Amniotic stem cell (primary cell): ENCODE measurements at regions not wholly inside any gene's neighbourhood (a gene's known extent, or its start where the extent isn't known, plus 50 kb on each side); places are given as distances from the start of the nearest gene placed in this dataset.

ENCODE experiments used
- DNase-seq: peaks from one replicate; lab custom pipeline; 2025; lab: John Stamatoyannopoulos, UW

DNA sequence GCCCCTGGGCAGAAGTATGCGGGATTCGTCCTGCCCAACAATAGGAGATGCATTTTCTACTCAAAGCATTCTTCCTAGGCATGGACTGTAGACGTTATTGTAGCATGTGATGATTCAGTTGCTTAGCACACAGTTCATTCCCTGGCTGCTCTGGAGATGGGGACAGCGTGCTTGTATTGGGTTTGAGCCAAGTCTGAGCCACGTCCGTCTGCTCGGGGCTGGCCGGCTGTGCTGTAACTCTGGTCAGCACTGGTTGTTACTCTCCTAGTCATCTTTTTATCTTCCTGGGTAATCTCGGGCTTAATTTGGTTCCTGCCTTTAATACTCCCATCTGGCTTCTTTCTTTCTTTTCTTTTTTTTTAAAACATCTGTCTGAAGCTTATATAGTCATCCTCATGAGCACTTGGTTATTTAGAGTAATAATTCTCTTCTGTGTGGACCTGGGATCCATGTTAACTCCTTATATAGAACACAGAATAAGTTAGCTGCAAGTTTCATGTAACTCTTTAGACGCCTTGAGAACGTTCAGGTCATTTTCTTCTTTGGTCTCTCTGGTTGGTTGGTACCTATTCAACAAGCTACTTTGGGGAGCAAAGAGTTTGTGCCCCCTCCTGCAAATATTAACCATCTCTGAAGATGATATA lies 118.8 kb upstream of the RPS23 start:
- DNase-seq, result peak; percentile 90

DNA sequence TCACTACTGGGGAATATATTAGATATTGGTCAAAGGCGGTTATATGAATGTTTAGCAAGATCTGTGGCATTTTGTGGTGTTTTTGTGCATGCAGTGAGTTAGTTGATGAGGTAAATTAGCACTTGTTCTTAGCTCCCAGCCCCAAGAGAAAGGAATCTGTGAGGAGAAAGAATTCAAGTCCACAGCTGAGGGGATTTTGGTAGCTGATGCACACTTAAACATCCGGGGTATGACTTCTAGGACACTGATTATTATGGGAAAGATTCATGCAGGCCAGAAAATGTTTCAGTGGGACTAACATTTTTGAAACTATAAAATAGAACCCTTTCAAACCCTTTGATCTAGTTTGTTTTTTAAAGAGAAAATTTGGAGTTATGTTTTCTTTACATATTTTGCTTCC lies 118.2 kb upstream of the RPS23 start:
- no peak for DNase-seq

GRCh38 chr5:82393951-82394350 lies 115.8 kb upstream of the RPS23 start:
- no peak for DNase-seq

DNA sequence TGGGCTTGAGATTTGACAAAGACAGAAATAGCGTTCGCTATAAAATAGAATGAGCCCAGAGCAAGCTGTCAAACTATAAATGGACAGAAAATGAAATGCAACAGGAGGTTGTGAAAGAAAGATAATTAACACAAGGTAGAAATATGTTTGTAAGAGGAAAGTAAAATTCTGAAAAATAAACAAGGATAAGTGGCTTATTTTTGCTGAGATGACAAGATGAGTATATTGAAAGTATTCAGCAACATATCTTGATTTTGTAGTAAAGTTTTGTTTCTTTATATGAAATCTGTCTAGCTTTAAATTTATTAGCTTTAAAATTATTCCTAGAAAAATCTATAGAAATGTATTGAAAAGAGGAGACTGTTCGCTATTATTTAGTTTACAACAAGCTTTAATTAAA lies 111.9 kb upstream of the RPS23 start:
- no peak for DNase-seq

- DNase-seq, result no peak
Measured at GRCh38 chr5:82389347-82389746, 111.2 kb upstream of the RPS23 start.

DNA sequence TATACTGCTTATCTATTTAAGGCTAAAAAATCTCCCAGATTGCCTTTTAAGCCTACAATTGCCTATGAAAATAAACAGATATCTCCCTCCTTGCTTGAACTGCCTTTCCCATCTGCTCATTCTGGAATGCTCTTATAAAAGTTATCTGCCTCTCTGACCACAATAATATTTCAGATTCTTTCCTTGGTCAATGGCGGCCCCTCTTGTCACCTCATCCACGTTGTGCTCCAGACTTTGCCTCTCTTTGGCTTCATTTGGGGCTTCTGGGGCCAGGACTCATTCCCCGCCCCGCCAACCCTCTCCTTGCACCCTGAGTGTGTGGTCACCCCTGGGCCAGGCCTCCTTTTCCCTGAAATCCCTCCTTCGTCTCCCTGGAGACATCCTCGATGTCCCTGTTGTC lies 110.0 kb upstream of the RPS23 start:
- no peak for DNase-seq

DNA sequence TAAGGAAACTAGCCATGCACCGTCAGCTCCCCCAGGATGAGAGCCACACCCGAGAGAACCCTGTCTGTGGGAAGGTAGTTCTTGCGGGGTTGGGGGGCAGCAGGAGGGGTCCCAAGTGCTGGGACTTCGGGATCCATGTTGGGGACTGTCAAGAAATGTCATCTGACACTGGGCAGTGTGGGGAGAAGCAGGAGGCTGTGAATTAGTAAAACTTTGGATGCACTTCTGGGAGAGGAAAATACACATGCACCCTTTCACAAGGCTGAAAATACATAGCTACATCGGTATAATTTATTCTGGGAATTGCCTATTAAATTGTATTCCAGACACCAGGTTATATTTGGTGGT lies 109.6 kb upstream of the RPS23 start:
- DNase-seq, result no peak

DNA sequence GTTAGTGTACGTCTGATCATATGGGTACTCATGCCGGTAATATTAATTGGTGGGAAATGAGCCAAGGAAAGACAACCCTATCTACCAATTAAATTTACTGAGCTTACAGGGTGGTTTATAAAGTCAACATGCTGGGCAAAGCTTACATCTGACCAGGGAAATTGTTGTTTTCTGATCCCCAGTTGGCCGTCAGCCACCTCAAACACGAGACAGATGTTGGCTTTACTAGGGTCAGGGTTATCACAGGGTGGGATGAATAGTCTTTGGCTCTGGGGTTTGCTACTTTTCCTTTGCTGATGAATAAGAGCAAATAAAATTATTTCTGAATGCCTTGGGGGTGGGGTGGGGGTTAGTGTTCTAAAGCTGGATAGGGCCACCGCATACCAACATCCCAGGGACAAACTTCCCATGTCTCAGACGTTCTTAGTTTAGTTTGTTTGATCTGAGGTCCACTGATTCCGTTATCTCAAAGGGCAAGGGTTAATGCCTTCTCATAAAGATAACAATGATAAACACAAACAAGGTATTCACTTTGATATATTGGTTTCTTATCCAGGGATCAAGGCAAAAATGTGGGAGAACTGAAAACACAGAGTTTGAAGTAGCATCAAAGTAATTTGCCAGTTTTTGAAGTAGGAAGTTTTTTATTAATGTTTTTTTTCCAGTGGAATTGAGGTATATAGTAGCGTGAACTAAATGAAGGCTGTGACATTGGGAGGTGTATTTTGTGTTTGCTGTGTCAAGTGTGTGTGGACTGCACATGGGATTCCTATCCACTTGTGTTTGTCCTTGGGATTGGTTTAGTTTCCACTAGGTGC lies 109.1 kb upstream of the RPS23 start:
- no peak for DNase-seq

- DNase-seq, result no peak
Measured at GRCh38 chr5:82386576-82386975, 108.4 kb upstream of the RPS23 start.

DNA sequence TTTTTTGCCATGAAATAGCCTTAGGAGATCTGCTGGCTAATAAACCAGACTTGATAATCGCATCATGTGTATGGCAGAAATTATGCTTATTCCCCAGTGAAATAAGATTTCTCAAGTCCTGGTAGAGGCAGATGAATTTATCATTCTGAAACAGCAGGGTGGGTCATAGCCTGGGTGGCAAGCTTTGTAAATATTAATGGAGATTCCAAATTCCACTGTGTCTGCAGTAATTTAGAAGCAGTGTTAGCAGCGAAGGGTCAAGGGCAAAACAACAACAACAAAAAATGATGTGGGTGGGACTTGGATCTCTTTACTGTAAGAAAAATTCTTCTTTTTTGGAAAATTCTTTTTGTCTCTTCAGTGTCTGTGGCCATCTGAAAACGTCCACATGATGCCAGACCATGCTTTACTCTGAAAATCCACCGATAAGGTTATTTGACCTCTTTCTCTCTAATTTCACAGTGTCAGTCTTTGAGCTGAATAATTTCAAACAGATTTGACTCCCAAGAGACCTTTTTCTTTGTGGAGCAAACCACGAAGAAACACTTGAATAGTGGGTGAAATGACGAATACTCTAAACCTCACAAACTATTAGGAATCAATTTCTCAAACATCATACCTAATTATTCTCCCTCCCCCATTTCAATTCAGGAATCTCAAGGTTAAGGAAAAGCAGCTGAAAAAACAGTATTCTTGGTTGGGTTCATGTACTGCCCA lies 106.0 kb upstream of the RPS23 start:
- DNase-seq, result no peak

GRCh38 chr5:82381591-82381990 lies 103.4 kb upstream of the RPS23 start:
- no peak for DNase-seq

GRCh38 chr5:82376307-82376706 lies 98.2 kb upstream of the RPS23 start:
- DNase-seq, result no peak

GRCh38 chr5:82375488-82376244 lies 97.5 kb upstream of the RPS23 start:
- no peak for DNase-seq

DNA sequence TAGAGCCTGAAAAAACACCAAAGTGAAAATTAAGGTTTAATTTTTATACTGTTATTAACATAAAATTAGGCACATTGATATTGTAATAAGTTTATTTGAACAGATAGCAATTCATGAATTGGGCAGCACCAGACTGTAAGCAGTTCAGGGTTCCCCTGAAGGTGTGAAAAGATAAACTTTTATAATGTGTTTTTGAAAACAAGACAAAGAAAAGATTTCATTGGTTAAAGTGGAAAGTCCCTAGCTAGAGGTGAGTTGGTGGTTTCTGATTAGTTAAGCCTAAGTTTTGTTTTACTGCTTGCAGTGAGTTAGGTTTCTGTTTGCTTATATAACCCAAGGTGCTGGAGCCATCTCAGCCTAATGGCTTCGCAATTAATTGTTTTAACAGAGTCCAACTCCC lies 96.5 kb upstream of the RPS23 start:
- no peak for DNase-seq

- no peak for DNase-seq
Measured at GRCh38 chr5:82367930-82368329, 89.8 kb upstream of the RPS23 start.

- no peak for DNase-seq
Measured at GRCh38 chr5:82365744-82366228, 87.6 kb upstream of the RPS23 start.

DNA sequence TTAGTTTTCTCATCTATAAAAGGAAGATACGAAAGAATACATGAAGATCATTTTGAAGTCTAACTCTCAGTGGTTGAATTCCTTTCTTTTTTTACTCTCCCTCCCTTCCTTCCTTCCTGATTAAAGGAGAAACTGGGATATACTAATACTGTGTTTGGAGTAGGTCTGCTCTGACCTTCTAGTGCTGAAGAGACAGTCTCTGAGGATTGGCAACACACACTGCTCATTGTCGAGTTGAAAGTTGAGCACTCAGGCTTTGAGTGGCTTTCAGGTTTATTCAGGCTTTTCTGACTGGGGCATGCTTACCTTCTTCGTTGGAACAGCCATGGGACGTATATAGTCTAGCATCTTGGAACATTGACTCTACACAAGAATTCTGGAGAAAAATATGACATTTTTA lies 86.9 kb upstream of the RPS23 start:
- DNase-seq, result no peak

- peak; percentile 69 for DNase-seq
Measured at GRCh38 chr5:82364497-82364896, 86.3 kb upstream of the RPS23 start.

DNA sequence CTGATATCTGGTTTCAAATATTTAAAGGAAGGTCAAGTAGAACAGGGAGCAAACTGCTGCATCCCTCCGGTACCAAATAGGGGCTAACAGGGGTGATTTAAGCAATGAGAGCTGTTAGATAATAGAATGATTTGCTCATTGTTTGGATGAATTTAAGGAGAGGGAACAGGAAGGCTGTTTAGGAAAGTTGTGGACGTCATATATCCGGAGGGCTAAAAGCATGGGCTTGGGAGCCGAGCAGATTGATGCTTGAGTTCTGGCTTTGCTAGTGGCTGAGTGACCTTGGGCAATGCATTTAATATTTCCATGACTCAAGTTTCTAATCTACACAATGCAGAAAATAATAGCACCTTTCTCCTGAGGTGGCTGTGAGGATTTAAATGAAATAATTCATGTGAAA lies 85.4 kb upstream of the RPS23 start:
- DNase-seq, result no peak

GRCh38 chr5:82362636-82363035 lies 84.5 kb upstream of the RPS23 start:
- DNase-seq, result no peak

- no peak for DNase-seq
Measured at GRCh38 chr5:82360022-82360421, 81.9 kb upstream of the RPS23 start.

DNA sequence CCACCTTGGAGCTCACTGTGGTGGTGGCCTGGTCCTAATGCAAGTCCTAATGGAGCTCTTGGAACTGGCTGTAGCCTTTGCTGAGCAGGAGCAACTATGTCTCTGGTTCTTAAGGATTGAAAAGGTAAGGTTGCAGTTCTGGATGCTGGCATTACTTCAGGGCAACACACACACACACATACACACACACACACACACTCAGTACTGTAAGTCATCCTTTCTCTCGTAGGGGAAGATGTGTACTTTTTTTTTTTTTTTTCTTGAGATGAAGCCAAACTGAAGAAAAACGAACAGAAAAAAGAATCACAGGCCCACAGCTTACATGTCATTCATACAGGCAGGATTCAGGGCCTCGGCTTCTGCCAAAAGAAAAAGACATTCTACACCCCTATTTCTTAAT lies 81.1 kb upstream of the RPS23 start:
- DNase-seq, result no peak
